WI38 (cell line): ENCODE measurements at regions not wholly inside any gene's neighbourhood (a gene's known extent, or its start where the extent isn't known, plus 50 kb on each side); places are given as distances from the start of the nearest gene placed in this dataset.

Experiments used
- H3K4me3 ChIP-seq: 2 replicates; pipeline ENCODE4 v1.5.1; 2011; ENCODE audit warnings: low read depth, mild to moderate bottlenecking, control low read depth, low read length
- TF ChIP-seq, protein P1 (sequence below): IDR thresholded peaks from 2 replicates; pipeline ENCODE4 v1.5.1; 2012; ENCODE audit warnings: low read depth, mild to moderate bottlenecking, control low read depth, low read length

DNA sequence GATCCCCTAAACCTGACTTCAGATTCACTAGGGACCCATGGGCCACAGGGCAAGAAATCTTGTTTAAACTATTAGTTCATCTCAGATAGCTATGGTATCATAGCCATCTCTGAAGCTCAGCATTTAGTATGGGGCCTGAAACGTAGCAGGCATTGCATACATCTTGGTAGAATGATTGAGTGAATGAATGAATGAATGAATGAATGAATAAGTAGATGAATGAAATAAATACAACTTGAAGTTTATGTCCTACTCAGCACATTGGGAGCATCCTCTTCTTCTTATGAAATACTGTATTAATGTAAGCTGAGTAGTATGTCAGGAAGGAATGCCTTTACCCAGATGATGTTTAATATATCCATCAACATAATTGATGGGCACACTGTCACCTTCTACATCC lies 175.4 kb upstream of the EEA1 start:
- TF ChIP-seq, protein P1, sequence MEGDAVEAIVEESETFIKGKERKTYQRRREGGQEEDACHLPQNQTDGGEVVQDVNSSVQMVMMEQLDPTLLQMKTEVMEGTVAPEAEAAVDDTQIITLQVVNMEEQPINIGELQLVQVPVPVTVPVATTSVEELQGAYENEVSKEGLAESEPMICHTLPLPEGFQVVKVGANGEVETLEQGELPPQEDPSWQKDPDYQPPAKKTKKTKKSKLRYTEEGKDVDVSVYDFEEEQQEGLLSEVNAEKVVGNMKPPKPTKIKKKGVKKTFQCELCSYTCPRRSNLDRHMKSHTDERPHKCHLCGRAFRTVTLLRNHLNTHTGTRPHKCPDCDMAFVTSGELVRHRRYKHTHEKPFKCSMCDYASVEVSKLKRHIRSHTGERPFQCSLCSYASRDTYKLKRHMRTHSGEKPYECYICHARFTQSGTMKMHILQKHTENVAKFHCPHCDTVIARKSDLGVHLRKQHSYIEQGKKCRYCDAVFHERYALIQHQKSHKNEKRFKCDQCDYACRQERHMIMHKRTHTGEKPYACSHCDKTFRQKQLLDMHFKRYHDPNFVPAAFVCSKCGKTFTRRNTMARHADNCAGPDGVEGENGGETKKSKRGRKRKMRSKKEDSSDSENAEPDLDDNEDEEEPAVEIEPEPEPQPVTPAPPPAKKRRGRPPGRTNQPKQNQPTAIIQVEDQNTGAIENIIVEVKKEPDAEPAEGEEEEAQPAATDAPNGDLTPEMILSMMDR, result no peak

DNA sequence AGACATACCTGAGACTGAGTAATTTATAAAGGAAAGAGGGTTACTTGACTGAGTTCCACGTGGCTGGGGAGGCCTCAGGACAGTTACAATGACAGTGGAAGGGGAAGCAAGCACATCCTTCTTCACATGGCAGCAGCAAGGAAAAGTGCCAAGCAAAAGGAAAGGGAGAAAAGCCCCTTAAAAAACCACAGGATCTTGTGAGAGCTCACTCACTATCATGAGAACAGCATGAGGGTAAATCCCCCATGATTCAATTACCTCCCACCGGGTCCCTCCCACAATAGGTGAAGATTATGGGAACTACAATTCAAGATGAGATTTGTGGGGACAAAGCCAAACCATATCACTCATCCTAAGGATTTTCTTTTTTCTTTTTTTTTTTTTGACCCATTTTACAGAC lies 177.8 kb upstream of the EEA1 start:
- TF ChIP-seq, protein P1, result no peak
- no peak overlapping the region for H3K4me3 ChIP-seq

More for the DNA sequence above, 175.4 kb upstream of the EEA1 start:
- H3K4me3 ChIP-seq, result no peak overlapping the region

DNA sequence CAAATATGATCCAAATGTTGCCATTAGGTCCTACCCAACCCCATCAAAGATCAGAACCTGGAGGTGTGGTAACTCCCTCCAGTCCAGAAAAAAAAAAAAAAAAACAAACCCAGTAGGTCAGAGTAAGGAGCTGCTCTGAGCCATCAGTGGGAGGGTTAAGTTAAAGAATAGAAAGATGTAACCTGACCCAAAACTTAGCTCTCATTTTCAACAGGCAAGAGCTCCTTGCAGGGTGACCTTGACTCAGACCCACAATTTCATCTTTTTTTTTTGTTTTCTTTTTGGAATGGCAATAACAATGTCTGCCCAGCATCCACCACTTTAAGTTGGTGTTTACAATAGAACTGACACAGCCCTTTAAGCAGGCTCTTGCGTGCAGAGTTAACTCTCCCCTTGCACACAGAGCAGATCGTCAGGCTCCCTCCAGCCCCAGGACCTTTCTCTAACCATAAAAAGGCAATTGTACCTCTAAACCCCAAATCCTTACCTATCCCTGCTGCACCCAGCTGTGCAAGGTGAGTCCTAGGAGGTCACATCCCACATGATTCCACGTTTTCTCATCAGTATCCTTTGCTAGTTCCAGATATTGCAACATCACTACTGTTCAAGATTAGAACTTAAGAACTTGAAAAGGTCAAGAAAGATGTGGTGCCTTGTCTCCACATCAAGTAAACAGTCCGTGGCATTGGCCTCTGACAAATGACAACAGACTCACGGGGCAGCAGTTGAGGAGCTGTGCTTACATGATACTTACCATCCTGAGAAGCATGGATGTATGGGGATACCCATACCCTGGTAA lies 178.6 kb upstream of the EEA1 start:
- H3K4me3 ChIP-seq, result no peak overlapping the region
- TF ChIP-seq, protein P1, result no peak

DNA sequence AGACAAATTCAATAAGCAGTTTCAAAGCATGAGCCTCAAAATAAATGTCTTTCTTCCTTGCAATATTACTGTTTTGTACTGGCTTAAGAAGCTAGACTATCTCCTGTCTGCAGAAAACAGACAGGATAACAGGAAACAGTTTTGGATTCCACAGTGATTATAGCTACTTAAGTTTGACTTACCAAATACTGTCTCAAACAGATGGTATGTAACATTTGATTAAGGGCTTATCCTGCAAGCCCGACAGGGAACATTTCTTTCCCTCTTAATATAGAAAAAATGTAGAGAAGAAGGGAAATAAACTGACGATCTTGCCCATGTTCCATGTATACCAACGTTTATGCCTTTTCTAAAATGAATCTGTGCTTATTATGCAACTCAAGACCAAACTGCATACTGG lies 179.9 kb upstream of the EEA1 start:
- H3K4me3 ChIP-seq, result no peak overlapping the region
- TF ChIP-seq, protein P1, result no peak

DNA sequence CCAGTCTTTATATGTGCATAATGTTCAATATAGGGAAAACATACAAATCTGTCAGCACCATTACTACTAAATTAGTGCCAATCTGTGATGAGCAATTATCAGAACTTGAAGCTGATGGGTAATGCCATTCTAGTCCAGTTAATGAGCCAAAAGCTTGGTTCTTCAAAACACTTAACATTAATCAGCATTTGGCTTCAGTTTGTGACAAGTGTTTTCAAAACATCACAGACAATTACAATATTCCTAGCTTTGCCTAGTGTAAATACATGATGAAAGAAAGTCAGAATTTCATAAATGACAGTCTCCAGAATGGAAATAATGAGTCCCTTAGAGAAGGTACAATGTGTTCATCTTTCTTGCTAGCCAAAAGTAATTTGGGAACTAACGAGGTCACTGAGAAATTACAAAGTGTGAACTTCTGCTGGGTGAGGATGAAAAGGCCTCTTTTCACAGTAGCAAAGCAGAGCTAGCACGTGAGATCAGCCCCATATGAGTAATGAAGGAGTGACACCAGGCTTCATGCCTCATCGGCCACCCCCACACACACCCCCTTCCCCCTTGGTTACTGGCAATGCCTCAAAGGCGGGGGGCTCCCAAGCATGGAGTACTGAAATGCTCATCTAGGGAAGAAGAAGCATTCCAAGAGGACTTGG lies 180.6 kb upstream of the EEA1 start:
- no peak overlapping the region for H3K4me3 ChIP-seq
- TF ChIP-seq, protein P1, result no peak

DNA sequence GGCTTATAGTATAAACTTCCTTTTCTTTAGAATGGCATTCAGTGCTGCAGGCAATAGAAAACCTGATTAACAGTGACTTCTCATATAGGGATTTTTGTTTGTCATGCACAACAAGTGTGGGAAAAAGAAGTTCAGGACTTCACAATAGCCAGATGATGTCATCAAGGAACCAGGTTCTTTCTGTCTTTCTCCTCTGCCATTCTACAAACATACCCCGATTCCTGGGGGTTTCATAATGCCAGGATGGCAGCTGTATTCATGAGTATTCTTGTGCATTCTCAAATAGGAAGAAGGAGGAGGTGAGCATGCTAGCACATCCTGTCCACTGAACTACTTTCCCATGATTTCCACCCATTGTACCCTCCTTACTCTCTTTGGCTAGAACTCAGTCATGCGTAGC lies 182.7 kb upstream of the EEA1 start:
- H3K4me3 ChIP-seq, result no peak overlapping the region
- TF ChIP-seq, protein P1, result no peak

DNA sequence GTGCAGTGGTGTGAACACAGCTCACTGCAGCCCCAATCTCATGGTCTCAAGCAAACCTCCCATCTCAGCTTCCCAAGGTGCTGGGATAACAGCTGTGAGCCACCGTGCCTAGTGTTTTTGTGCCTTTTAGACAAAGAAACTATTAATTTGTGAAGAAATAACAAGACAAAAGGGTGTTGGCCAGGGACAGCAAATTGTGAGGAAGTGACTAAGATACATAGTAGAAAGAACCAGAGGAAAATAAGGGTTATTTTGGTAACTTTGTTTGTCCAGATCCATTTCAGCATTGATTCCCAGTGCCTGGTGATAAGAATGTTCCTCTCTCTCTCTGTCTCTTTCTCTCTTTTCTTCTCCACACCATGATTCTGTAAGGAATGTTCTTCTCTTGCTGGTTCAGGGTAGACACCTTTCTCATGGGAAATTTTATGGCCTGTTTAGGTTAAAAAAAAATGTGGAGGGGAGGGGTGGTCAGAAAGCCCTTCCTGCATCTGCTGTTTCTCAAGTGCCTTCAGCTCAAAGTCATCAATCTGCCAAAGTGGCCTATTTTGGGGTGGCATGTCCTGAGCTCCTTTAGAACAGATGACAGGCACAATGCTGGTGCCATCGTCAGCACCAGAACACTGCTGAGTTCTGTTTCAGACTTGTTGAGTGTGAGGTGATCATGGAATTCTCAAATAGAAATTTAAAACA lies 184.4 kb upstream of the EEA1 start:
- TF ChIP-seq, protein P1, result no peak
- no peak overlapping the region for H3K4me3 ChIP-seq
